Stimulated activated CD8-positive, alpha-beta memory T cell treated with anti-CD3 and anti-CD28 coated beads, Interleukin-15, amount 100 ng/mL, for 1 hour (primary cell): ENCODE measurements at regions not wholly inside any gene's neighbourhood (a gene's known extent, or its start where the extent isn't known, plus 50 kb on each side); places are given as distances from the start of the nearest gene placed in this dataset.
"Not testable (repeated sequence)": the region's sequence is repeated elsewhere in the genome, so short reads cannot be mapped to it uniquely, and the experiment has no call there.

ENCODE experiments used
- DNase-seq: peaks from one replicate; pipeline ENCODE4 v3.0.0-alpha.2; 2020; ENCODE audit warnings: low read depth

- no peak for DNase-seq
These were observed 630.0 kb downstream of the LMO4 start for GRCh38 chr1:87958716-87959115.

GRCh38 chr1:87959236-87959635, 630.6 kb downstream of the LMO4 start:
- DNase-seq, result no peak

- DNase-seq, result no peak
These were observed 633.3 kb downstream of the LMO4 start for GRCh38 chr1:87961992-87962391.

- DNase-seq, result no peak
These were observed 634.9 kb downstream of the LMO4 start for GRCh38 chr1:87963556-87963955.

GRCh38 chr1:87965193-87965592, 636.5 kb downstream of the LMO4 start:
- no peak for DNase-seq

- DNase-seq, result no peak
These were observed 639.7 kb downstream of the LMO4 start for GRCh38 chr1:87968197-87968955.

- no peak for DNase-seq
These were observed 640.4 kb downstream of the LMO4 start for GRCh38 chr1:87969040-87969439.

- DNase-seq, result no peak
These were observed 644.1 kb downstream of the LMO4 start for GRCh38 chr1:87972811-87973210.

- no peak for DNase-seq
These were observed 645.2 kb downstream of the LMO4 start for GRCh38 chr1:87973896-87974295.

- DNase-seq, result no peak
These were observed 647.6 kb downstream of the LMO4 start for GRCh38 chr1:87976316-87976715.

- no peak for DNase-seq
These were observed 648.5 kb downstream of the LMO4 start for GRCh38 chr1:87977145-87977544.

- DNase-seq, result no peak
These were observed 650.4 kb downstream of the LMO4 start for GRCh38 chr1:87979079-87979478.

- DNase-seq, result no peak
These were observed 651.8 kb downstream of the LMO4 start for GRCh38 chr1:87980494-87980893.

GRCh38 chr1:87981386-87981785, 652.7 kb downstream of the LMO4 start:
- DNase-seq, result no peak

GRCh38 chr1:87981810-87982209, 653.1 kb downstream of the LMO4 start:
- no peak for DNase-seq

- no peak for DNase-seq
These were observed 655.2 kb downstream of the LMO4 start for GRCh38 chr1:87983841-87984240.

- DNase-seq, result no peak
These were observed 656.4 kb downstream of the LMO4 start for GRCh38 chr1:87985071-87985470.

- DNase-seq, result no peak
These were observed 657.6 kb downstream of the LMO4 start for GRCh38 chr1:87986130-87986866.

- no peak for DNase-seq
These were observed 660.7 kb downstream of the LMO4 start for GRCh38 chr1:87989346-87989745.

- not testable (repeated sequence) for DNase-seq
These were observed 663.9 kb downstream of the LMO4 start for GRCh38 chr1:87992536-87992935.

GRCh38 chr1:87993051-87993450, 664.4 kb downstream of the LMO4 start:
- DNase-seq, result no peak

- no peak for DNase-seq
These were observed 671.2 kb downstream of the LMO4 start for GRCh38 chr1:87999852-88000251.

- no peak for DNase-seq
These were observed 672.8 kb downstream of the LMO4 start for GRCh38 chr1:88001460-88001859.

GRCh38 chr1:88003255-88003654, 674.6 kb downstream of the LMO4 start:
- no peak for DNase-seq
